ENCODE measurements at regions not wholly inside any gene's neighbourhood (a gene's known extent, or its start where the extent isn't known, plus 50 kb on each side); places are given as distances from the start of the nearest gene placed in this dataset.
"Not testable (repeated sequence)": the region's sequence is repeated elsewhere in the genome, so short reads cannot be mapped to it uniquely, and the experiment has no call there.

DNA sequence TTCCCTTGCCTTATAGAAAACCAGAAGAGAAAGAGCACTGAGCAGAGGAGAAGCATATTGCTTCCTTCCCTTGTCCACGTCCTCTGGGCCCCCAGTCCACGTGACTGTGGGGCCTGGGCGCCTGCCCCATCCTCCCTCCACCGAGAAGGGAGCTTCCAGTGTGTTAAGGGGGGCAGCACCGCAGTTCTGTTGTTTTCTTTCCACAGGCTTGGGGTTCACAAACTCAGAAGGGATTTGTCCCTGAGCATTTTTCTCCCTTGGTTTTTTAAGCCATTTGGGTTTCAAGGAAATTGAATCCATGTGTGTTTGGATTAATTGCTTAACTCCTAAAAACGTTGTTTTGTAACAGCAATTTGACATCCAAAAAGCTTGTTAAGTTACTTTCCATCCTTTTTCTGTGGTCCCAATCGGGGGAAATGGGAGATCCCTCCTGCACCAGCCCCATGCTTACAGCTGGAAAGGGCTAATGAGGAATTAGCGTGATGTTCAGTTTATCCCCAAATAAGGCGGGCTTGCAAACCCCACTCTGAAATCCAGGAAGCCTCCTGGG lies 347.5 kb upstream of the TNRC6C start:
- no peak for DNase-seq

DNA sequence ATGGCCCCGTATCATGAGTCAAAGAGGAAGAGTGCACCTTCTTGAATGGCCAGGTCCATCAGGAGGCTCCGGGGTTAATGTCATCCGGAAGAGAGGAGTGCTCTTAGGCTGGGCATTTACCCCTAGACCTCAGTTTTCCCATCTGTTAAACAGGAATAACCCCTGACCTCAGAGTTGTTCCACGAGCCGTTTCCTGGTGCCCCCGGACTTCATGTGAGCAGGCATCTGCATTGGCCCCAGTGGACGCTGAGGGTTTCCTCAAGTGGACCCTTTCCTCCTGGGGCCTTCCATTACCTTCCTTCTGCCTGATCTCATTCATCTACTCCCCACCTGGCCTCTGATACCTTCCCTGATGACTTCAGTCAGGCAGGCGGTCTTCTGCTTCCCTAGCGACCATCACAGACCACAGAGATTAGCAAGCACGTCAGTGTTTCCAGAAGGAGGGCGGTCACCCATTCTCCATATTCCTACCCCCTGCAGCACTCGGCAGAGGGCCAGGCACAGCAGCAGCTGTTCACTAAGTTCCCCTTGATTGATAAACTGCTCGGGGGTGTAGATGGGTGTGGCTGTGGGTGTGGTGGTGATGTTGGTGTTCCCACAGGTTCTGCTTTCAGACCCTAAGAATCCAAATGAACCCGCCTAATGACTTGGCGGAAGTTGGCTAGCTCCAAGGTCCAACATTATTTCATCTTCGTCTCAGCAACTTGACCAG lies 346.6 kb upstream of the TNRC6C start:
- DNase-seq = no peak

DNA sequence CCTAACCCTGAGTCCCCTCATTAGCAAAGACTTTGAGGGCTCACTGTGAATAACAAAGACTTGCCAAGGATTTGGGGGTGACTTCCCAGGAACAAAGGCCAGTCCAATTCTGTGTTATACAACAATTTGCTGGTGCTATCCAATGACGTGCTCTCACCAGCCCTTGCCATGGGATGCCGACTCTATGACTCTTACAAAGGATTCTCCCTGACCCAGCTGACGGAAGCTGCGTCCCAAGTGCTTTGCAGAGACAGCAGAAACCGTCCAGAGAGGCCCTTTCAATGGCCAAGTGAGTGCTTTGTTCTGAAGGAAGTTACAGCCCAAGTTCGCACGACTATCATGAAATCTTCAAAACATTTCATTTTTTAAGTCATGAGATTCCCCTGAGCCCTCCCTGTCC lies 345.3 kb upstream of the TNRC6C start:
- no peak for DNase-seq

DNA sequence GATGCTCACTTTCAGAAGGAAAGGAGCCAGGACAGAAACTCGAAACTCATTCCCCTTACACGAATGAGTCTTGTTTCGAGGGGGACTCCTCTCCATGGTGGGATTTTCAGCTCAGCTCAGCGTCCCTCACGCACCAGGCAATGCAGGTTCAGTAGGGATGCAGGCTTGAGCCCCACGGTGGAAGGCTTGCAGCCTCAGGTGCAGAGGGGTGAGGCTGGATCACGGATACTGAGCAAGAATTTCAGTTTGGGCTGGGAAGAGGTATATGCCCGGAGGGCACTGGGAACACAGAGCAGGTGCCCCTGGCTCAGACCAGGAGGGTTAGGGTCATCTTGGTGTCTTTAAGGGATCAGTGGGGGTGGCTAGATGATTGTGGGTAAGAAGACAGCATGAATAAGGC lies 344.9 kb upstream of the TNRC6C start:
- DNase-seq = no peak

DNA sequence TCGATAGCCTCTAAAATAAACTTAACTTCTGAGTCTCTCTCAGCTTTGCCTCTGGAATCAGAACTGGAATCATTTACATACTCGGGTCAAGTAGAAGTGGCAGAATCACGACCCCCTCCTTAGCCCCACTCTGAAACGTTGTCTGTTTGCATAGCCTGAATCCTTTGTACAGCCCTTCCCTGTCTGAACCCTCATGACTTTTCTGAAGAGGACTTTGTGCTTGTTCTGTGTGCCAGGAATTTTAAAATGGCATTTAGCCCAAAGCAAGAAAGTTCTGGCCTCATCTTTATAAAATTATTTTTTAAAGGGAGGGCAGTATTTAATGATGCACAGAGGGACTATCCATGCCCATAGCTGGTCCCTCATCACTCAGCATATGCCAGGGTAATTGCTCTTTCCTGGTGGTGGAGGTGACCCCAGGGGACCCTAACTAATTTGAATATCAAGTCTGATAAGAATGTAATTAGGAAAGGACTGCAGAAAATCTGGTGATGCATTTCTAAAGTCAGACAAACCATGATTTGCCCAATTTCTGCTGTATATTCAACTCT lies 342.7 kb upstream of the TNRC6C start:
- no peak for DNase-seq

DNA sequence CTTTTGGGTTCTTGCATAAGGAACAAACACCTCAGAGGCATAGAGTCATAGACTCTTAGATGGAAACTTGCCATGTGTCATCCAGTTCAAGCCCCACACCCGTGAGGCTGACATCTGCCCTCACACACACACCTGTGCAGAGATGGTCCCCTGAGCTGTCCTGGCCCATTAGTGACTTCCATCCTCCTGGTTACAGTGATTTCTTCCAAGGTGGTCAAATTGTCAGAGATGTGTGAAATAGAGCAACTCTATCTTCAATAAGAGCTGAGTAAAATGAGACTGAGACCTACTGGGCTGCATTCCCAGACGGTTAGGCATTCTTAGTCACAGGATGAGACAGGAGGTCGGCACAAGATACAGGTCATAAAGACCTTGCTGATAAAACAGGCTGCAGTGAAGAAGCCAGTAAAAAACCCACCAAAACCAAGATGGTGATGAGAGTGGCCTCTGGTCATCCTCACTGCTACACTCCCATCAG lies 342.2 kb upstream of the TNRC6C start:
- DNase-seq = no peak

DNA sequence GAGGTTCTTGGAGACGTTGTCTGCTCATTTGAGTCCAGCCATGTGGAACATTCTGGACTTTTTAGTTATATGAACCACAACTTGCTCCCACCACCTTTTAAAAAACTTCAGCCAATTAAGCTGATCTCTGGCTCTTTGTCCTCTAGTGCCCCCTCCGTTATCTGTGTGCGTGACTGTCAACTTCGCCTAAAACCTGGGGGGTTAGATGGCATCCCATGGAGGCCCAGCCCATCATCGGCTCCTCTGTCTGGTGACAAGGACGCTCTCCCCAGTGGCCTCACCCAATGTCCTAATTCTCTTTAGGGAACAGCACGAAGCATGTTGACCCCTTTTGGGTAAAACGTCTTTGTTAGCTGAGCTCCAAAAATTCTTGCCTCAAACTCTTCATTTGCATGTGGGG lies 341.0 kb upstream of the TNRC6C start:
- DNase-seq = no peak

DNA sequence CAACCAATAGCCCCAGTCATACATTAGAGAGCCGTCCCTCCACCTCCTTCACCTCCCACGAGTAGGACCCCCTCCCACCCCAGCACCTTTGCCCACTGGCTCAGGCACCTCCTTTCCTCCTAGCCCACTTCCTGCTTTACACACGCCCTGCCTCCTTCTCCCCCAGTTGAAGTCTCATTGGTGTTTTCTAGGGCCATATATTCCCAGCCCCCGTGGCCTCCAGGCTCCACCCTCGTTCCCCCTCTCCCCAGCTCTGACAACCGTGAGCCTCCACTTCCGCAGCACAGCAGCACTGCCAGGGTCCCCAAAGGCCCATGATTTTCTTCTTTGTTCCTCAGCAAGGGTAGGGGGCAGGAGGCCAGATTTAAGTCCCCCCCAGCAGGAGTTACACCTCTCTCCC lies 340.3 kb upstream of the TNRC6C start:
- no peak for DNase-seq

DNA sequence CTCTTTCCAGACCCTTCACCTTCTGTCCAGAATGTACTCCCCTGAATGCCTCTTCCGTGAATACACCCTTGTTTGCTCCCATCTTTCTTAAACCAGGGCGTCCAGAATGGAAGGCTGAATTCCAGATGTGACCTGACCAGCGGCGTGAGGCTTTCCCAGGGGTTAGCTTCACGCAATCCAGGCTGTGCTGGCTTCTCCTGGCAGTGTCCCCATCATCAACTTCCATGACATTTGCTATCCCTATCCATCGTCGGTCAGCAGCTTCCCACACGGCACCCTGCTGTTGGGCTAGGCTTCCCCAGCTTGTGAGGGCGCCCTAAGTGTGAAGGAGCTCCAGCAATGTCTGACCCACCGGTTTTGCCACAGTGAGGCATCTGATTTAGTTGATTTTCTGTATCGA lies 339.8 kb upstream of the TNRC6C start:
- DNase-seq = no peak

DNA sequence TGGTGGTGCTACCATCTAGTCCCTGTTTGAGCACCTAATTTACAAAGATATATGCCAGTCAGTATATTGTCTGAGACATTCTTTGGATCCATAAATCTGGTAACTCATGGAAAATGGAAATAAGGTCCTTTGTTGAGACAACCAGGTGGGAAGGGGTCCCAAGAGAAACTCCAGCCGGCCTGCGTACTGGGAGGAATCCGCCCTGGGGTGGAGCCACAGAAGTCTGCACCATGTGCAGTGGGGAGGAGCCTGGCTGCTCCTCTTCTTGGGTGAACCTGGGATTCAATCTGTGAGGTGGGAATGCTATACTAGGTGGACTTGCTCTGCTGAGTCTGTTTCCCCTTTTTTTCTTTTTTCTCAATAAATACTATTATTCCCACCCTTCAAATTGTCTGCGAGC lies 339.2 kb upstream of the TNRC6C start:
- no peak for DNase-seq

DNA sequence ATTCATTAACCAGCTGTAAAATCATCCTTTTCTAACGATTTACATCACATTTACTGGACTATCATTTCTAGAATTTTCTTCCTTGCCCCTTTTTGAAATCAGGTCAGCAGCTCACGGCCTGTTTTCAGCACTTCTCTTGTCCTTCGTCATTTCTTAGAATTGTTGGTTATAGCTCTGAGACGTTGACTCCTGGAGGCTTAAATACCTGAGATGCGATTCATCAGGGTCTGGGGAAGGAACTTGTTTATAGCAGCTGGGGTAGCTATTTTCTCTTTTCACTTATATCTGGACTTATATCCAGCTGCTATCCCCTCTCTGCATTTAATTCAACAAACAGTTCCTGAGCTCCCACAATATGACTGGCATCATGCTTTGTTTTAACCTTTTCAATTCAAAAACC lies 338.7 kb upstream of the TNRC6C start:
- no peak for DNase-seq

DNA sequence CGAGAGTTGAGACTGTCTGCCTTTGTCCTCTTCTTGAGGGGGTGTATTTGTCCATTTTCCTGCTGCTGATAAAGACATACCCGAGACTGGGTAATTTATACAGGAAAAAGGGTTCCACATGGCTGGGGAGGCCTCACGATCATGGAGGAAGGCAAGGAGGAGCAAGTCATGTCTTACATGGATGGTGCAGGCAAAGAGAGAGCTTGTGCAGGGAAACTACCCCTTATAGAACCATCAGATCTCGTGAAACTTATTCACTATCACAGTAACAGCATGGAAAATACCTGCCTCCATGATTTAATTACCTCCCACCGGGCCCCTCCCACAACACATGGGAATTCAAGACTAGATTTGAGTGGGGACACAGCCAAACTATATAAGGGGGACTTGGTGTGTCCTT lies 338.2 kb upstream of the TNRC6C start:
- no peak for DNase-seq

DNA sequence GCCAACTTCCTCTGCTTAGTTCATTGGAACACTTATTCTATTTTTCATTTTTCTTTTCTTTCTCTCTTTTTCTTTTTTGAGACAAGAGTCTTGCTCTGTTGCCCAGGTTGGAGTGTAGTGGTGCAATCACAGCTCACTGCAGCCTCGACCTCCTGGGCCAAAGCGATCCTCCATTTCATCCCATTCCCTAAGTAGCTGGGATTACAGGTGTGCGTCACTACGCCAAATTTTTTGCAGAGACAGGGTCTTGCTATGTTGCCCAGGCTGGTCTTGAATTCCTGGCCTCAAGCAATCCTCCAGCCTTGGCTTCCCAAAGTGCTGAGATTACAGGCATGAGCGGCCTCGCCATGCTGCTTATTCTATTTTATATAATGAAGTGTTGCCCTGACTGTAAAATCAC lies 336.4 kb upstream of the TNRC6C start:
- DNase-seq = not testable (repeated sequence)

DNA sequence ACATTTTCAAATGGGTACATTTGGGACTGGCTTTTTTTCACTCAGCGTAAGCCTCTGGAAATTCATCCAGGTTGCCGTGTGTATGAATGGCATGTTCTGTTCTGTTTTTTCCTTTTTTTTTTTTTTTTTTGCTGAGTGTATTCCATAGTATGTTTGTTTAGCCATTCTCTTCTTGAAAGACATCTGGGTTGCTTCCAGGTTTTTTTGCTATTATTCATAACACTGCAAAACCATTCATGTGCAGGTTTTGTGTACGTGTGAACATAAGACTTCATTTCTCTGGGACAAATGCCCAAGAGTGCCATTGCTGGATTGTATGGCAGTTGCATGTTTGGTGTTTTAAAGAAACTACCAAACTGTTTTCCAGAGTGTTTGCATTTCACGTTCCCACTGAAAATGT lies 335.9 kb upstream of the TNRC6C start:
- DNase-seq = no peak

DNA sequence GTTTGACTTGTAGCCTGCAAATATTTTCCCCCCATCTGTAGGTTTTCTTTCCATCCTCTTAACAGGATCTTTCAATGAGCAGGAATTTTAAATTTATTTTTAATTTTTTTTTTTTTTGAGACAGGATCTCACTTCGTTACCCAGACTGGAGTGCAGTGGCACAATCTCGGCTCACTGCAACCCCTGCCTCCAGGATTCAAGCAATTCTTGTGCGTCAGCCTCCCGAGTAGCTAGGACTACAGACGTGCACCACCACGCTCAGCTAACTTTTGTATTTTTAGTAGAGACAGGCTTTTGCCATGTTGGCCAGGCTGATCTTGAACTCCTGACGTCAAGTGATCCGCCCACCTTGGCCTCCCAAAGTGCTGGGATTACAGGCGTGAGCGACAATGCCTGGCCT lies 335.2 kb upstream of the TNRC6C start:
- not testable (repeated sequence) for DNase-seq

DNA sequence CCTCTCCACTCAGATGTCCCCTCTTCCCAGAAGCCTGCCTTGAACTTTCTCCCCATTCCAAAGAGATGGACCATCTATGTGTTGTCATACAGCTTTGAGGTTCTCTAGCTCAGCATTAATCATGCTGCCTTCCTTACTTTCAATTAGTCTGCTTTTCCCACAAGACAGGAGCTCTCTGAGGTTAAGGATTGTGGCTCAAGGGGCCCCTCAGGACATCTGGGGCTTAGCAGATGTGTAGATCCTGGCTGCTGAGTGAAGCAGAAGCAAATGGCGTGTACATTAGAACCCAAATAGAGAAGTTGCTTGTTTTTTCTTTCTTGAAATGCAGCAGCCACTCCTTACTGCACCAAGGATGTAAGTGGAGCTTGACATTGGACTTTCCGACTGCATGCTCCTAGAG lies 330.5 kb upstream of the TNRC6C start:
- no peak for DNase-seq

DNA sequence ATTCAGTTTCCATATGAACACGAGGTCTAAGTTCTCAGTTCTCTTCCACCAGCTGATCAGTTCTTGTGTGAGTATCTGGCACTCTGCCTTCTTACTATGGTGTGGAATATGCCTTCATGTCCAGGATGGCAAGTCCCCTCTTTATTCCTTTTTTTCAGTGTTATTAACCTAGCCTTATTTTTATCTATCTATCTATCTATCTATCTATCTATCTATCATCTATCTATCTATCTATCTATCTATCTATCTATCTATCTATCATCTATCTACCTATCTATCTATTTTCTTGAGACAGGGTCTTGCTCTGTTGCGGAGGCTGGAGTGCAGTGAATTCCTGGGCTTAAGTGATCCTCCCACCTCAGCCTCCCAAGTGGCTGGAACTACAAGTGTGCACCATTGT lies 329.2 kb upstream of the TNRC6C start:
- not testable (repeated sequence) for DNase-seq

DNA sequence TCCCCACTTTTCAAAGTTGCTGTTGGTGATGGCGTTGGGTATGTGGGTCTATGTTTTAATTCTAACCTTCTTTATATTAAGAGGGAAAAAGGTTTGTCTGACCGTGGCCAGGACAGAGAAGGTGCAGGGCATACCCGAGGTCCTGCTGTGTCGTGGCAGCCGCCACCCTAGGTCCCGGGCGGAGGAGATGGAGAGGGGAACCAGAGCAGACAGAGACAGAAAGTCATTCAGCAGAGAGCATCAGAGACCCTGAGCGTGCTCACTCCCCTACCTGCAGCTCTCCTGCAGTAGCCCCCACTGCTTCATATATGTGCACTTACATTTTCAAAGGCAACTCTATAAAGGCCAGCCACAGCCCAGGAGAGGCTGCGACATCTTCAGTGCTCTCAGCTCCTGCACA lies 327.2 kb upstream of the TNRC6C start:
- DNase-seq = no peak

DNA sequence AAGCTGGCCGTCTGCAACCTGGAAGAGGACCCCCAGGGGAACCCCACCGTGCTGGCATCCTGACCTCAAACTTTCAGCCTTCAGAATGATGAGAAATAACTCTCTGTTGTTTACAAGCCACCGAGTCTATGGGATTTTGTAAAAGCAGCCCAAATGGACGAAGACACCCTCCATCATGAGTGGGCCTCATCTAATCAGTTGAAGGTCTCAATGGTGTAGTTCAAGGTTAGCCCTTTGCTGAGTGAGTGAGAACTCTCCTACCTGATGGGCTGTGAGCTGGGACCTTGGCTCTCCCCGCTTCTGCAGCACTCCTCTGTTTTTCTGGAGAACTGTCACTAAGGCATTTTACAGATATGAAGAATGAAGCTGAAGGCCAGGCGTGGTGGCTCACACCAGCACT lies 325.9 kb upstream of the TNRC6C start:
- DNase-seq = no peak

DNA sequence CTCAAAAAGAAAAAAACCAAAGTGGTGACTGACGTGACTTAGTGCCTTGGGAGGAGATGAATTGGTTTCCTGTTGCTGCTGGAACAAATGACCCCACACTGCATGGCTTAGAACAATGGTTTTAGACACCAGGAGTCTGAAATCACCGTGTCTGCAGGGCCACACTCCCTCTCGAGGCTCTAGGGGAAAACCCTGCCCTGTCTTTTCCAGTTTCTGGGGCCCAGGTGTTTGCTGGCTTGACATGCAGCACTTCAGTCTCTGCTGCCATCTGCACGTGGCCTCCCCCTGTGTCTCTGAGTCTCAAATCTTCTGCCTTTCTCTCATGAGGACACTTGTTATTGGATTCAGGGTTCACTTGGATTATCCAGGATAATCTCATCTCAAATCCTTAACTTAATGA lies 323.8 kb upstream of the TNRC6C start:
- DNase-seq = no peak

DNA sequence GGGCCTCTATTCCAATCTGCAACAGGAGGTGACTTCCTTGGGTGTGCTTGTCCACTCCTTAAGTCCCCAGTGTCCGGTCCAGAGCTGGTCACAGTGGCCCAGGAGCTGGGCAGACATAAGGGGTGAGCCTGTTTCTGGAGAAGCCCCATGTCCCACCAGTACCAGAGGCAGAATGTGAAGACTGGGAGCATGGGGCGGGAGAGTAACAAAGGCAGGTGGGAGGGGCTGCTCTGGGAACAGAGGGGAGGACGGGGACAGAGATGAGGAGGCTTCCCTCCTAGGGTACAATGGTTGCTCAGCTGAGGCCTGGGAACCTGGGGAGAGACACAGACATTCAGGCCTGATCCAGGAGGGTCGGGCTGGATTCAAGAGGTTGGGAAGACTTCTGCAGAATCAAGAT lies 323.3 kb upstream of the TNRC6C start:
- DNase-seq = no peak

DNA sequence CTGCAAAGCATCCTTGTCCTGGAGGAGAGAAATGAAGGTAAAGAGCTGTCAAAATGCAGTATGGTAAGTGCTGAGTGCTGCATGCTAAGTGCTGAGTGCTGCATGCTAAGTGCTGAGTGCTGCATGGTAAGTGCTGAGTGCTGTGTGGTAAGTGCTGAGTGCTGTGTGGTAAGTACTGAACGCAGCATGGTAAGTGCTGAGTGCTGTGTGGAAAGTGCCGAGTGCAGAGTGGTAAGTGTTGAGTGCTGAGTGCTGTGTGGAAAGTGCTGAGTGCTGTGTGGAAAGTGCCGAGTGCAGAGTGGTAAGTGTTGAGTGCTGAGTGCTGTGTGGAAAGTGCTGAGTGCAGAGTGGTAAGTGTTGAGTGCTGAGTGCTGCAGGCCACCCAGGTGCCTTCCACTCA lies 322.7 kb upstream of the TNRC6C start:
- DNase-seq = not testable (repeated sequence)

DNA sequence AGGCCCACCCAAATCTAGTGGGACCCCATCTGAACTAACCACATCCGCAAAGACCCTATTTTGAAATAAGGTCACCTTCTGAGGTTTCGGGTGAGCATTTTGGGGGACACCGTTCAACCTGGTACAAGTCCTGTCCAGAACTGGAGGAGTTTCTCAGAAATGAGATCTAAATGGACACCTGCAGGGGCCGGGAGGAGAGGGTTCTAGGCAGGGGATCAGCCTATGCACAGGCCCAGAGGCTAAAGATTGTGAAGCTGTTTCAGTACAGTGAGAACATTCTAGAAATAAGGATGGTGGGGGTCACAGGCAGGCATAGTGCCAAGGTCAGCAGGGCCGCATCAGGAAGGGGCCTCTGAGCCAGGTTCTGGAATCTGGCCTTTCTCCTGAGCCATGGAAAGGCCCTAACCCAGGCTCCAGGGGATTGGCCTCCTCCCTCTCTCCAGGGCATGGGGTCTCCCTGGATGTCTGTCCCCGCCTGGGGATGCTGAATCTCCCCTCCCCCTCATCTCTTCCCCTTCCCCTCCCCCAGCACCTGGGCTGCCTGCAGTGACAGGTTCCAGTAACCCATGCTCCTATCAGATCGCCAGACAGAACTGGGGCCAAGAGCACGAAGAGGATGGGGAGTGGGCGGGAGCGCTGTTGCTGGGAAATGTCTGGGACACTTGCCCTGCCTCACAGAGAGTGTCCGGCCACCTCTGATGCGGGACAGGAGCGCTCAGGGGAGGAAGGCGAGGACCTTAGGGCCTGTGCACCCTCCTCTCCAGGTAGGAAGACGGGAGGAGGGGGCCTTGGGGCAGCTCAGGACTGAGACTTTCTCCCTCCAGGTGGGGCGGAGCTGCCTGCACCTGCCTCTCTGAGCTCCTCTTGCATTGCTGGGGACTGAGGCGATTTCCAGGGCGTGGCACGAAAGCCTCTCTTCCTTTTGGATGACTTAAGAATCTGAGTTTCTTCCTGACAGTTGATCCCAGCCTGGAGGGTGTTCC lies 321.4 kb upstream of the TNRC6C start:
- no peak for DNase-seq
